ENCODE measurements at regions not wholly inside any gene's neighbourhood (a gene's known extent, or its start where the extent isn't known, plus 50 kb on each side); places are given as distances from the start of the nearest gene placed in this dataset.

- TF ChIP-seq CTCF (IDR thresholded peaks at IDR 0.05) (no peak), POLR2A (IDR thresholded peaks at IDR 0.05) (no peak)
Observed at GRCh38 chr11:122235615-122236014, 119.6 kb upstream of the BLID start.
